Endothelial cell of umbilical vein (primary cell): ENCODE measurements at regions not wholly inside any gene's neighbourhood (a gene's known extent, or its start where the extent isn't known, plus 50 kb on each side); places are given as distances from the start of the nearest gene placed in this dataset.

Experiments used
- BruUV-seq: library from RNA; stranded (reverse); fragments of 400-500 nt; replicated peaks from 2 replicates; lab custom pipeline; 2021; lab: Mats Ljungman, UMichigan
- CTCF ChIA-PET: fragments of 300-600, 350-600 bp; sonication (Branson Sonifier 250); formaldehyde crosslinking; loops from one replicate; lab custom pipeline; 2021; ENCODE audit warnings: antibody characterized with exemption, inconsistent platforms; lab: Charles Lee
- POLR2A ChIA-PET: fragments of 300-600, 350-600 bp; sonication (Branson Sonifier 250); formaldehyde crosslinking; loops from one replicate; lab custom pipeline; 2021; ENCODE audit warnings: antibody characterized with exemption, inconsistent platforms; lab: Charles Lee
- DNase-seq: peaks from one replicate; pipeline ENCODE4 v3.0.0-alpha.2; 2011; ENCODE audit warnings: low read depth, low spot score
- FAIRE-seq: peaks from 2 replicates; lab custom pipeline; 2011; peaks lifted over from hg19 to GRCh38; lab: Jason Lieb, UNC
- H2AFZ ChIP-seq: 2 replicates; pipeline ENCODE4 v1.6.0; 2012; ENCODE audit warnings: low read depth, low read length, control low read depth, inconsistent platforms
- H3K27ac ChIP-seq: 2 replicates; pipeline ENCODE4 v1.5.1; 2011; ENCODE audit warnings: low read depth, mild to moderate bottlenecking, control low read depth, low read length, moderate library complexity; ENCODE audit not compliant: insufficient read depth
- H3K27me3 ChIP-seq, 2 experiments: 2 replicates each; pipeline versions ENCODE4 v1.6.0 to v1.6.1; 2011; ENCODE audit warnings: low read length in 2 of 2, mixed read lengths in 1 of 2; ENCODE audit not compliant: control insufficient read depth in 2 of 2, insufficient read depth in 2 of 2
- H3K36me3 ChIP-seq, 2 experiments: 2 replicates in 1 of 2; 3 replicates in 1 of 2; pipeline ENCODE4 v1.5.1; 2011; ENCODE audit warnings: low read length in 2 of 2, mild to moderate bottlenecking in 1 of 2, moderate library complexity in 1 of 2; ENCODE audit not compliant: control insufficient read depth in 2 of 2, insufficient read depth in 2 of 2; ENCODE audit errors: extremely low read depth in 1 of 2
- H3K4me1 ChIP-seq: 3 replicates; pipeline ENCODE4 v1.5.1; 2011; ENCODE audit warnings: mild to moderate bottlenecking, low read length; ENCODE audit not compliant: control insufficient read depth, insufficient read depth; ENCODE audit errors: extremely low read depth
- H3K4me2 ChIP-seq: 2 replicates; pipeline ENCODE4 v1.6.1; 2011; ENCODE audit warnings: low read length, control low read depth, mixed read lengths; ENCODE audit not compliant: insufficient read depth
- H3K4me3 ChIP-seq, 3 experiments: fragments of 200-600 bp in 1 of 3; sonication (generic), shearing (Covaris generic) in 1 of 3; replicated peaks in 1 of 3; 2 replicates each; pipeline ENCODE4 v1.5.1; 2011 to 2016; ENCODE audit warnings: control low read depth in 3 of 3, low read length in 3 of 3, mild to moderate bottlenecking in 2 of 3, inconsistent platforms in 1 of 3, low read depth in 1 of 3, moderate library complexity in 1 of 3; ENCODE audit not compliant: insufficient read depth in 1 of 3
- H3K79me2 ChIP-seq: 2 replicates; pipeline ENCODE4 v1.6.0; 2012; ENCODE audit warnings: low read length, inconsistent platforms; ENCODE audit not compliant: control insufficient read depth, insufficient read depth
- H3K9ac ChIP-seq: replicated peaks from 2 replicates; pipeline ENCODE3; 2011; ENCODE audit warnings: low read length, control low read depth; ENCODE audit not compliant: insufficient read depth; ENCODE audit errors: extremely low read depth
- H3K9me1 ChIP-seq: replicated peaks from 3 replicates; pipeline ENCODE4 v1.6.0; 2011; ENCODE audit warnings: mild to moderate bottlenecking, low read length; ENCODE audit not compliant: control insufficient read depth, insufficient read depth; ENCODE audit errors: extremely low read depth
- H3K9me3 ChIP-seq: replicated peaks from 2 replicates; pipeline ENCODE4 v1.5.1; 2012; ENCODE audit warnings: low read length, inconsistent platforms; ENCODE audit not compliant: control insufficient read depth, insufficient read depth
- H4K20me1 ChIP-seq: replicated peaks from 2 replicates; pipeline ENCODE3; 2011; ENCODE audit warnings: mild to moderate bottlenecking, low read length; ENCODE audit not compliant: control insufficient read depth, insufficient read depth; ENCODE audit errors: extremely low read depth
- CTCF ChIP-seq, 2 donors: IDR thresholded peaks; 1 replicate in 1 of 2; 2 replicates in 1 of 2; pipeline ENCODE4 v1.5.1; 2011; ENCODE audit warnings: low read length in 2 of 2, mild to moderate bottlenecking in 2 of 2, moderate library complexity in 2 of 2, control low read depth in 1 of 2, inconsistent platforms in 1 of 2, low read depth in 1 of 2; ENCODE audit not compliant: insufficient read depth in 1 of 2; ENCODE audit errors: extremely low read depth in 1 of 2
- EZH2 ChIP-seq: IDR thresholded peaks from 2 replicates; pipeline ENCODE4 v1.6.1; 2012; ENCODE audit warnings: borderline replicate concordance, low read depth, mild to moderate bottlenecking, moderate library complexity, low read length, inconsistent platforms; ENCODE audit not compliant: severe bottlenecking
- FOS ChIP-seq: IDR thresholded peaks from 2 replicates; pipeline ENCODE4 v1.6.1; 2011; ENCODE audit warnings: mild to moderate bottlenecking, low read length, moderate library complexity, borderline replicate concordance; ENCODE audit not compliant: insufficient read depth
- GATA2 ChIP-seq: IDR thresholded peaks from 2 replicates; pipeline ENCODE4 v1.7.0; 2011; ENCODE audit warnings: low read depth, mild to moderate bottlenecking, moderate library complexity, mixed read lengths, low read length; ENCODE audit not compliant: insufficient read length, insufficient read depth
- JUN ChIP-seq: IDR thresholded peaks from 2 replicates; pipeline ENCODE4 v1.6.1; 2011; ENCODE audit warnings: borderline replicate concordance, low read depth; ENCODE audit not compliant: insufficient read length, insufficient read depth
- MYC ChIP-seq: IDR thresholded peaks from one replicate; pipeline ENCODE4 v1.6.1; 2011; ENCODE audit warnings: mild to moderate bottlenecking, low read depth, low read length
- POLR2A ChIP-seq: IDR thresholded peaks from 2 replicates; pipeline ENCODE4 v1.6.1; 2012; ENCODE audit warnings: low read depth, mild to moderate bottlenecking, control low read depth, low read length
- POLR2AphosphoS5 ChIP-seq: IDR thresholded peaks from 2 replicates; pipeline ENCODE4 v1.6.1; 2012; ENCODE audit warnings: low read depth, mild to moderate bottlenecking, control low read depth, low read length, moderate library complexity; ENCODE audit not compliant: insufficient read depth
- dilution Hi-C: fragments of 300-500 bp; cut with MboI; formaldehyde crosslinking; loops from one replicate; pipeline ENCODE4 v1.15.0; 2019; ENCODE audit warnings: low sequenced_read_pairs; ENCODE audit not compliant: extremely low pct_ligation_motif_present
- intact Hi-C: fragments of 100-400 bp; cut with micrococcal nuclease; formaldehyde crosslinking; loops from one replicate; pipeline ENCODE4 v1.10.0; 2022
- TF ChIP-seq, protein P1 (sequence below): IDR thresholded peaks from 2 replicates; pipeline ENCODE4 v1.6.1; 2011; ENCODE audit not compliant: insufficient read depth, insufficient read length

DNA sequence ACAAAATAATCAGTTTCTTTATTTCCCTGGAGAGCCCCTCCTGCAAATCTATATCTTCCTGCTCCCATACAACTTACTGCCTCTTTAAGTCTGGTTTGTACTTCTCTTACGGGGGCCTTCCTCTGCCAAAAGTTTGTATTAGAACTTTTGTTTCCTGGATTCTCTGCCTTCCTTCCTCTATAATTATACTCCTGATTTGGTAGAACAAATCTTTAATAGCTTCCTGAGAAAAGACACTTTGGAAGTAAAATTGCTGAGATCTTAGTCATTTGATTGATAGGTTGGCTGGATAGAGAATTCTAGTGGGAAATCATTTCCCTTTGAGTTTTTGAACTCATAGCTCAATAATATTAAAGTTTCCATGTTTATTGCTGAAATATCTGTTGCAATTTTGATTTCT, 499.2 kb downstream of the RAB38 start:
- Histone ChIP-seq H3K9me3 (no peaks in the 10 kb centered on the region), H3K4me1 (no peaks in the 10 kb centered on the region), H2AFZ (no peak overlapping the region), H4K20me1 (no peaks in the 10 kb centered on the region), H3K9me1 (no peaks in the 10 kb centered on the region), H3K36me3 (no peaks in the 10 kb centered on the region), H3K27me3 (no peaks in the 10 kb centered on the region), H3K27ac (no peak overlapping the region), H3K4me3 (no peak overlapping the region), H3K9ac (no peak overlapping the region), H3K4me2 (no peak overlapping the region), H3K79me2 (no peaks in the 10 kb centered on the region)
- no peak for TF ChIP-seq POLR2A
- no peak for TF ChIP-seq CTCF (IDR thresholded peaks at IDR 0.05; ENCODE audit: extremely low read depth in 1 of 2, insufficient read depth in 1 of 2, low read depth in 1 of 2, low read length in 2 of 2)
- no peak for TF ChIP-seq POLR2AphosphoS5
- no peak for TF ChIP-seq GATA2
- no peak for TF ChIP-seq JUN
- TF ChIP-seq FOS: no peak
- no peak for TF ChIP-seq EZH2
- TF ChIP-seq MYC: no peak
- TF ChIP-seq, protein P1, sequence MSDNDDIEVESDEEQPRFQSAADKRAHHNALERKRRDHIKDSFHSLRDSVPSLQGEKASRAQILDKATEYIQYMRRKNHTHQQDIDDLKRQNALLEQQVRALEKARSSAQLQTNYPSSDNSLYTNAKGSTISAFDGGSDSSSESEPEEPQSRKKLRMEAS: no peak
- BruUV-seq: no TSS peak
- POLR2A ChIA-PET: no interaction called here
- intact Hi-C loops: no loop called here
- FAIRE-seq (no peak), DNase-seq (no peak)
- CTCF ChIA-PET: no interaction called here
- dilution Hi-C loops: no loop called here
